ENCODE measurements at regions not wholly inside any gene's neighbourhood (a gene's known extent, or its start where the extent isn't known, plus 50 kb on each side); places are given as distances from the start of the nearest gene placed in this dataset.
"Not testable (repeated sequence)": the region's sequence is repeated elsewhere in the genome, so short reads cannot be mapped to it uniquely, and the experiment has no call there.

DNA sequence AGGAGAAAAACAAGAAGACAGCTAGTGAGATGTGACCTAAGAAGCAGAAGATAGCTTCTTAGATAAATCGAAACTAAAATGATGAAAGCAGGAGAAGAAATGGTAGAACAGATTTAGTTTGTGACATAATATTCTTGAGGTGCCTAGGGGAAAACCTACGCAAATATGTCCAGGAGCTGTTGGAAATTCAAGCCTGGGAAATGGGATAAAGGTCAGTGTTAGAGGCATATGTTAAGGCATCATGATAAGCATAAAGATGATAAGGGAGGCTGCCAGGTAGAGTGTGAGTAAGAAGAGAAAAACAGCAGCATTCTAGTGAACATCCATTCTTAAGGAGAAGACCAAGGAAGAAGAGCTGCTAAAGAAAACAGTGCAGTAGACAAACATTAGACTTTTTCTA is 109.6 kb upstream of the LGR5 start:
- Mint-ChIP-seq H3K4me3 (no peak overlapping the region), H3K27ac (peak overlapping the region; percentile 13)

DNA sequence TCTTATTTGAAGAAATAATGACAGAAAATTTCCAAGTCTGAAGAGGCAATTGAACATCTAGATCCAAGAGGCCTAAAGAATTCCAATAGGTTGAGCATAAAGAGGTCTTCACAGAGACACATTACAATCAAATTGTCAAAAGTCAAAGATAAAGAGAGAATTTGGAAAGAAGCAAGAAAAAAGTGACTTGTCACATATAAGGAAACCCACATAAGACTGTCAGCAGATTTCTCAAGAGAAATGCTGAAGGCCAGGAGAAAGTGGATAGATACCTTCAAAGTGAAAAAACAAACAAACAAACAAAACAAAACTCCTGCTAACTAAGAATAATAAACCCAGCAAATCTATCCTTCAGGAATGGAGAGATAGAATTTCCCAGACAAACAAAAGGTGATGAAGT is 118.1 kb upstream of the LGR5 start:
- H3K4me3 Mint-ChIP-seq = no peak overlapping the region
- no peaks in the 10 kb centered on the region for H3K4me1 Mint-ChIP-seq
- peaks cover 8% of the 10 kb centered on the region for H3K27me3 Mint-ChIP-seq (ENCODE audit: low read depth, poor library complexity)
- no peak overlapping the region for H3K27ac Mint-ChIP-seq
- no peak for DNase-seq
- H3K9me3 Mint-ChIP-seq = peaks cover 60% of the 10 kb centered on the region
- TF ChIP-seq, protein P1, sequence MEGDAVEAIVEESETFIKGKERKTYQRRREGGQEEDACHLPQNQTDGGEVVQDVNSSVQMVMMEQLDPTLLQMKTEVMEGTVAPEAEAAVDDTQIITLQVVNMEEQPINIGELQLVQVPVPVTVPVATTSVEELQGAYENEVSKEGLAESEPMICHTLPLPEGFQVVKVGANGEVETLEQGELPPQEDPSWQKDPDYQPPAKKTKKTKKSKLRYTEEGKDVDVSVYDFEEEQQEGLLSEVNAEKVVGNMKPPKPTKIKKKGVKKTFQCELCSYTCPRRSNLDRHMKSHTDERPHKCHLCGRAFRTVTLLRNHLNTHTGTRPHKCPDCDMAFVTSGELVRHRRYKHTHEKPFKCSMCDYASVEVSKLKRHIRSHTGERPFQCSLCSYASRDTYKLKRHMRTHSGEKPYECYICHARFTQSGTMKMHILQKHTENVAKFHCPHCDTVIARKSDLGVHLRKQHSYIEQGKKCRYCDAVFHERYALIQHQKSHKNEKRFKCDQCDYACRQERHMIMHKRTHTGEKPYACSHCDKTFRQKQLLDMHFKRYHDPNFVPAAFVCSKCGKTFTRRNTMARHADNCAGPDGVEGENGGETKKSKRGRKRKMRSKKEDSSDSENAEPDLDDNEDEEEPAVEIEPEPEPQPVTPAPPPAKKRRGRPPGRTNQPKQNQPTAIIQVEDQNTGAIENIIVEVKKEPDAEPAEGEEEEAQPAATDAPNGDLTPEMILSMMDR (IDR thresholded peaks at IDR 0.05) = no peak
- H3K36me3 Mint-ChIP-seq (ENCODE audit: low read depth) = peaks cover 30% of the 10 kb centered on the region

More for the DNA sequence above, 109.6 kb upstream of the LGR5 start:
- H3K9me3 Mint-ChIP-seq = no peaks in the 10 kb centered on the region
- no peaks in the 10 kb centered on the region for H3K36me3 Mint-ChIP-seq (ENCODE audit: low read depth)
- TF ChIP-seq, protein P1 (IDR thresholded peaks at IDR 0.05) = no peak
- H3K27me3 Mint-ChIP-seq (ENCODE audit: low read depth, poor library complexity) = peaks cover 4% of the 10 kb centered on the region
- no peak for DNase-seq
- H3K4me1 Mint-ChIP-seq = no peaks in the 10 kb centered on the region

DNA sequence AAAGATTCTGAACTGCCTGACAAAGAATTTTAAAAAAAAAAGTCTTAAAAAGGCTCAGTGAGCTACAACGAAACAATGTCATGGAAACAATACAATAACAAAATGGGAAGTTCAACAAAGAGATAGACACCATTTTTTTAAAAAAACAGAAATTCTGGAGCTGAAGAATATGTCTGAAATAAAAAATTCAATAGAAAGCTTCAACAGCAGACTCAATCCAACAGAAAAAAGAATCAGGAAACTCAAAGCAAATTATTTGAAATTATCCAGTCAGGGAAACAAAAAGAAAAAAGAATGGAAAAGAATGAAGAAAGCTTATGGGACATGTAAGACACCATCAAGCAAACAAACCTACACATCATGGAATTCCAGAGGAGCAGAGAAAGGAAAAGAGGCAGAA is 118.5 kb upstream of the LGR5 start:
- Mint-ChIP-seq H3K9me3 (peaks cover 60% of the 10 kb centered on the region), H3K4me1 (peaks cover 2% of the 10 kb centered on the region), H3K36me3 (ENCODE audit: low read depth) (peaks cover 30% of the 10 kb centered on the region), H3K27ac (no peak overlapping the region), H3K4me3 (no peak overlapping the region), H3K27me3 (ENCODE audit: low read depth, poor library complexity) (peaks cover 8% of the 10 kb centered on the region)
- no peak for DNase-seq
- TF ChIP-seq, protein P1 (IDR thresholded peaks at IDR 0.05) = no peak

DNA sequence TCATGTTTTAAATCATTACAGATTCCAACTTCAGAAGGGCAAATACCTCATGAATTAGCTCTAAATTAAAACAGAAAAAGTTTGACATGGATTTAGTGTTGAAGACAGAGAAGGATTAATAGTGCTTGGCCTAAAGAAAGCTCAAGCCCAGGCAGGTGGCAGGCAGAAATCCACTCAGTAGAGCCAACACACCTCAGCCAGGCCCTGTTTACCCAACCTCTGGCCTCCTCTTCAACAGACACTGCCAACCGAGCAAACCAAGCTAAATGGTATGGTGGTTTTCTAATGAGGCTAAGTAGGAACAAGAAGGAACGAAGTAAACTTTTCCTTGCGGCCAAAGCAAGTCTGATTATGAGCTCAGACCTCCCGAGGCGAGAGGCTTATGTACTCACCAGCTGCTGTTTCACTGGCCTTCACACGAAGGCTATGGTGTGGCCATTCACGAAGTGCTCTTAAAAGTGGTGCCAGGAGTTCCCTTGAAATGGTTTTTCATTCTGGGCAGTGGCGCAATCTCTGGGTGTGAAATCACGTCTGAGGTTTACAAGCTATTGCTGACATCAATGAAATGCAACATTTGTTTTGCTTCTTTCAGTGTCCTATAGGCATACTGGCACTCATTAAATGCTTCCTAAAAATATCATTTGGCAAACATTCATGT is 124.1 kb upstream of the LGR5 start:
- peaks cover 15% of the 10 kb centered on the region for H3K36me3 Mint-ChIP-seq (ENCODE audit: low read depth)
- H3K9me3 Mint-ChIP-seq = peaks cover 29% of the 10 kb centered on the region

DNA sequence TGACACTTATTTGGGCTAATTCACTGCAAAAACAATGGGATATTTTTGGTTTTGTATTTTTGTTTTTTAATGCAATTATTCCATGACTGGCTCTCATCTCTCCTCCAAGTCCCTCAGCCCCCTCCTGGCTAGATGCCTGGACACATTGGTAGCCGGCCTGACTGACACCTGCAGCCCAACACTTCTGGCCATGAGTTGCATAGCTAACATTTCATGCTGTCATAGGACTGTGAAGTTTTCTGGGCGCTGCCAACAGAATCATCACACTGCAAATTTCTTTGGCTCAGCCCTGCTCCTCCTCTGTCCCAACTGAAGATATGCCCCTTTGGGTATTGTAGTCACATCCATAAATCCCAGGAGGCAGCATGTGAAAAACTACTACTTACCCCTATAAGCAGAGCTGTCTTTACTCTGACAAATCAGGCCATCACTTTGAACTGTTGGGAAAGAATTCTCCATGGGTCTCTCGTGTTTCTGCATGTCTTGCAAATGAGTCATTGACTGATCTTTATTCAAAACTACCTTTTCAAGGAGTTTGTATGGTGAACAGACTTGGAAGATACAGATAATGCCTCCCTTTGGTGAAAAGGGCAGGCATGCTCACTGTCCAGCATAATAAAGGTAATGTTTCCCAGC is 126.7 kb upstream of the LGR5 start:
- peaks cover 6% of the 10 kb centered on the region for H3K36me3 Mint-ChIP-seq (ENCODE audit: low read depth)
- peaks cover 12% of the 10 kb centered on the region for H3K9me3 Mint-ChIP-seq
- peak overlapping the region; percentile 15 for H3K27ac Mint-ChIP-seq
- H3K4me1 Mint-ChIP-seq = peaks cover 32% of the 10 kb centered on the region
- no peak overlapping the region for H3K4me3 Mint-ChIP-seq
- TF ChIP-seq, protein P1 (IDR thresholded peaks at IDR 0.05) = no peak
- DNase-seq = no peak
- H3K27me3 Mint-ChIP-seq (ENCODE audit: low read depth, poor library complexity) = no peaks in the 10 kb centered on the region

More for the DNA sequence above, 124.1 kb upstream of the LGR5 start:
- no peak for DNase-seq
- Mint-ChIP-seq H3K27me3 (ENCODE audit: low read depth, poor library complexity) (peaks cover 3% of the 10 kb centered on the region), H3K4me1 (peaks cover 20% of the 10 kb centered on the region), H3K4me3 (no peak overlapping the region), H3K27ac (no peak overlapping the region)
- TF ChIP-seq, protein P1 (IDR thresholded peaks at IDR 0.05) = no peak

DNA sequence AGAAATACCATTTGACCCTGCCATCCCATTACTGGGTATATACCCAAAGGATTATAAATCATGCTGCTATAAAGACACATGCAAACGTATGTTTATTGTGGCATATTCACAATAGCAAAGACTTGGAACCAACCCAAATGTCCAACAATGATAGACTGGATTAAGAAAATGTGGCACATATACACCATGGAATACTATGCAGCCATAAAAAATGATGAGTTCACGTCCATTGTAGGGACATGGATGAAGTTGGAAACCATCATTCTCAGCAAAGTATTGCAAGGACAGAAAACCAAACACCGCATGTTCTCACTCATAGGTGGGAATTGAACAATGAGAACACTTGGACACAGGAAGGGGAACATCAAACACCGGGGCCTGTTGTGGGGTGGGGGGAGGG is 128.0 kb upstream of the LGR5 start:
- not testable (repeated sequence) for DNase-seq; H3K36me3 Mint-ChIP-seq (ENCODE audit: low read depth); H3K9me3 Mint-ChIP-seq; H3K27me3 Mint-ChIP-seq (ENCODE audit: low read depth, poor library complexity); H3K27ac Mint-ChIP-seq; H3K4me3 Mint-ChIP-seq
- peaks cover 32% of the 10 kb centered on the region for H3K4me1 Mint-ChIP-seq
